Subcutaneous abdominal adipose tissue (tissue), 5 donors: ENCODE measurements at regions not wholly inside any gene's neighbourhood (a gene's known extent, or its start where the extent isn't known, plus 50 kb on each side); places are given as distances from the start of the nearest gene placed in this dataset.
"Not testable (repeated sequence)": the region's sequence is repeated elsewhere in the genome, so short reads cannot be mapped to it uniquely, and the experiment has no call there.

Experiments
- H3K27ac ChIP-seq: one replicate; pipeline ENCODE4 v1.7.0; 2013; ENCODE audit warnings: low read depth, mild to moderate bottlenecking, inconsistent platforms, low read length, moderate library complexity
- H3K27me3 ChIP-seq, 5 donors: one replicate each; pipeline ENCODE4 v1.7.0; 2013; ENCODE audit warnings: low read length in 5 of 5, inconsistent platforms in 1 of 5; ENCODE audit not compliant: control insufficient read depth in 5 of 5, insufficient read depth in 4 of 5
- H3K36me3 ChIP-seq, 5 donors: one replicate each; pipeline ENCODE4 v1.7.0; 2013; ENCODE audit warnings: low read length in 5 of 5; ENCODE audit not compliant: control insufficient read depth in 5 of 5, insufficient read depth in 5 of 5
- H3K4me1 ChIP-seq, 5 donors: one replicate each; pipeline ENCODE4 v1.7.0; 2013; ENCODE audit warnings: low read length in 5 of 5, mild to moderate bottlenecking in 3 of 5, moderate library complexity in 1 of 5; ENCODE audit not compliant: control insufficient read depth in 5 of 5, insufficient read depth in 5 of 5
- H3K4me3 ChIP-seq, 5 donors: one replicate each; pipeline ENCODE4 v1.7.0; 2013; ENCODE audit warnings: low read length in 5 of 5, low read depth in 1 of 5
- H3K9ac ChIP-seq, 5 donors: one replicate each; pipeline ENCODE4 v1.7.0; 2013; ENCODE audit warnings: low read length in 5 of 5, mild to moderate bottlenecking in 4 of 5, moderate library complexity in 3 of 5
- H3K9me3 ChIP-seq, 5 donors: one replicate each; pipeline ENCODE4 v1.7.0; 2013; ENCODE audit warnings: low read length in 5 of 5; ENCODE audit not compliant: control insufficient read depth in 5 of 5
- donor health status: healthy.
- donor health status: healthy.
- donor health status: healthy.
- donor health status: healthy.
- donor health status: healthy.

- Histone ChIP-seq H3K4me3 (no peak overlapping the region), H3K9ac (no peak overlapping the region), H3K9me3 (no peaks in the 10 kb centered on the region), H3K36me3 (no peaks in the 10 kb centered on the region), H3K27ac (no peak overlapping the region), H3K4me1 (peaks cover 2 to 26% (median 18%) of the 10 kb centered on the region in 5 donors), H3K27me3 (no peaks in the 10 kb centered on the region)
These were observed 76.3 kb upstream of the HNF1B start for GRCh38 chr17:37820995-37821713.

- no peak overlapping the region for H3K4me3 ChIP-seq
- H3K9ac ChIP-seq: no peak overlapping the region
- H3K9me3 ChIP-seq: no peaks in the 10 kb centered on the region
- no peak overlapping the region for H3K27ac ChIP-seq
- H3K36me3 ChIP-seq: no peaks in the 10 kb centered on the region
- H3K4me1 ChIP-seq: peaks cover 3 to 22% (median 18%) of the 10 kb centered on the region in 5 donors
- H3K27me3 ChIP-seq: no peaks in the 10 kb centered on the region
These were observed 75.6 kb upstream of the HNF1B start for GRCh38 chr17:37820313-37820994.

- peaks cover 0 to 3% (median 0%) of the 10 kb centered on the region in 5 donors for H3K27me3 ChIP-seq
- H3K9ac ChIP-seq: no peak overlapping the region
- H3K36me3 ChIP-seq: no peaks in the 10 kb centered on the region
- peaks cover 0 to 11% (median 9%) of the 10 kb centered on the region in 5 donors for H3K4me1 ChIP-seq
- no peak overlapping the region for H3K27ac ChIP-seq
- H3K4me3 ChIP-seq: no peak overlapping the region
- no peaks in the 10 kb centered on the region for H3K9me3 ChIP-seq
These were observed 73.8 kb upstream of the HNF1B start for GRCh38 chr17:37818689-37819088.

GRCh38 chr17:37816950-37817349, 72.1 kb upstream of the HNF1B start:
- H3K9me3 ChIP-seq: no peaks in the 10 kb centered on the region
- peaks cover 0 to 3% (median 0%) of the 10 kb centered on the region in 5 donors for H3K27me3 ChIP-seq
- no peak overlapping the region for H3K27ac ChIP-seq
- peaks cover 0 to 11% (median 9%) of the 10 kb centered on the region in 5 donors for H3K4me1 ChIP-seq
- no peak overlapping the region for H3K4me3 ChIP-seq
- no peaks in the 10 kb centered on the region for H3K36me3 ChIP-seq
- H3K9ac ChIP-seq: no peak overlapping the region

GRCh38 chr17:37815536-37815935, 70.7 kb upstream of the HNF1B start:
- peaks cover 0 to 3% (median 0%) of the 10 kb centered on the region in 5 donors for H3K27me3 ChIP-seq
- peak overlapping the region in 1 of 5 donors; percentile 25 for H3K9ac ChIP-seq
- peaks cover 0 to 9% (median 6%) of the 10 kb centered on the region in 5 donors for H3K4me1 ChIP-seq
- H3K36me3 ChIP-seq: no peaks in the 10 kb centered on the region
- peak overlapping the region in 1 of 5 donors; percentile 40 for H3K4me3 ChIP-seq
- H3K9me3 ChIP-seq: no peaks in the 10 kb centered on the region
- no peak overlapping the region for H3K27ac ChIP-seq

- Histone ChIP-seq H3K27me3 (peaks cover 0 to 3% (median 0%) of the 10 kb centered on the region in 5 donors), H3K4me1 (peaks cover 0 to 9% (median 6%) of the 10 kb centered on the region in 5 donors), H3K9ac (no peak overlapping the region), H3K36me3 (no peaks in the 10 kb centered on the region), H3K27ac (no peak overlapping the region), H3K4me3 (no peak overlapping the region), H3K9me3 (no peaks in the 10 kb centered on the region)
These were observed 68.9 kb upstream of the HNF1B start for GRCh38 chr17:37813751-37814150.

GRCh38 chr17:37808846-37809245, 64.0 kb upstream of the HNF1B start:
- H3K9me3 ChIP-seq, H3K36me3 ChIP-seq, H3K4me1 ChIP-seq, H3K27ac ChIP-seq, H3K27me3 ChIP-seq, H3K4me3 ChIP-seq, H3K9ac ChIP-seq: not testable (repeated sequence)

GRCh38 chr17:37802712-37803416, 58.0 kb upstream of the HNF1B start:
- Histone ChIP-seq H3K4me1 (peaks cover 6 to 18% (median 10%) of the 10 kb centered on the region in 5 donors), H3K27ac (no peak overlapping the region), H3K4me3 (no peak overlapping the region)

GRCh38 chr17:37802061-37802595, 57.3 kb upstream of the HNF1B start:
- Histone ChIP-seq H3K27me3 (peaks cover 0 to 8% (median 0%) of the 10 kb centered on the region in 5 donors), H3K4me1 (peaks cover 6 to 18% (median 10%) of the 10 kb centered on the region in 5 donors), H3K9ac (no peak overlapping the region), H3K27ac (no peak overlapping the region), H3K9me3 (peaks cover 0 to 2% (median 0%) of the 10 kb centered on the region in 5 donors), H3K4me3 (no peak overlapping the region), H3K36me3 (no peaks in the 10 kb centered on the region)

More at GRCh38 chr17:37802712-37803416, 58.0 kb upstream of the HNF1B start:
- H3K9ac ChIP-seq: no peak overlapping the region
- H3K36me3 ChIP-seq: no peaks in the 10 kb centered on the region
- peaks cover 0 to 8% (median 0%) of the 10 kb centered on the region in 5 donors for H3K27me3 ChIP-seq
- H3K9me3 ChIP-seq: peaks cover 0 to 2% (median 0%) of the 10 kb centered on the region in 5 donors
